K562 (cell line): ENCODE measurements at regions not wholly inside any gene's neighbourhood (a gene's known extent, or its start where the extent isn't known, plus 50 kb on each side); places are given as distances from the start of the nearest gene placed in this dataset.

ENCODE experiments used
- DDX20 ChIP-seq: fragments of 450-650 bp; IDR thresholded peaks from 2 replicates; pipeline ENCODE4 v1.6.1; 2016; ENCODE audit warnings: missing genetic modification characterization, low read depth, mild to moderate bottlenecking, missing compliant biosample characterization, moderate library complexity
- DNMT1 ChIP-seq: fragments of 450-650 bp; IDR thresholded peaks from 2 replicates; pipeline ENCODE4 v1.6.1; 2016; ENCODE audit warnings: antibody characterized with exemption, mild to moderate bottlenecking
- EP300 ChIP-seq: IDR thresholded peaks from 2 replicates; pipeline ENCODE4 v1.6.1; 2012; ENCODE audit warnings: low read length, improper control_type of control experiment
- MAZ ChIP-seq, 2 experiments: fragments of 450-650 bp in 1 of 2; sonication (generic) in 1 of 2; formaldehyde crosslinking; IDR thresholded peaks in 1 of 2; conservative IDR thresholded peaks in 1 of 2; 2 replicates each; pipeline versions ENCODE4 v1.4.0 to v1.5.0; 2020; ENCODE audit warnings: mild to moderate bottlenecking in 1 of 2, missing genetic modification reagents in 1 of 2
- MEF2A ChIP-seq: IDR thresholded peaks from 2 replicates; pipeline ENCODE4 v1.6.1; 2011; ENCODE audit warnings: low read depth, mild to moderate bottlenecking, low read length, moderate library complexity; ENCODE audit not compliant: control insufficient read depth
- NCOA1 ChIP-seq: fragments of 450-650 bp; IDR thresholded peaks from 2 replicates; pipeline ENCODE4 v1.6.1; 2016; ENCODE audit warnings: low read depth
- ZBTB1 ChIP-seq: sonication (generic); formaldehyde crosslinking; IDR thresholded peaks from 2 replicates; pipeline ENCODE4 v1.8.1; 2023; ENCODE audit warnings: missing genetic modification reagents, low read depth, mild to moderate bottlenecking, borderline replicate concordance
- ZKSCAN8 ChIP-seq: fragments of 200-800 bp; sonication (Bioruptor generic); IDR thresholded peaks from 2 replicates; pipeline ENCODE4 v1.6.1; 2016; ENCODE audit warnings: missing genetic modification characterization, missing compliant biosample characterization
- TF ChIP-seq, protein P1 (sequence below): fragments of 450-650 bp; formaldehyde crosslinking; IDR thresholded peaks from 2 replicates; pipeline ENCODE4 v1.4.0; 2022; ENCODE audit warnings: missing genetic modification characterization
- TF ChIP-seq, protein P2 (sequence below): fragments of 250-450 bp; sonication (Bioruptor Pico); IDR thresholded peaks from 2 replicates; pipeline ENCODE4 v1.5.0; 2020; ENCODE audit warnings: mild to moderate bottlenecking, borderline replicate concordance
- TF ChIP-seq, protein P3 (sequence below): sonication (generic); formaldehyde crosslinking; IDR thresholded peaks from 2 replicates; pipeline ENCODE4 v1.8.1; 2023; ENCODE audit warnings: mild to moderate bottlenecking, missing genetic modification reagents

GRCh38 chr2:176395273-176395854 is 126.1 kb downstream of the MTX2 start:
- TF ChIP-seq, protein P1, sequence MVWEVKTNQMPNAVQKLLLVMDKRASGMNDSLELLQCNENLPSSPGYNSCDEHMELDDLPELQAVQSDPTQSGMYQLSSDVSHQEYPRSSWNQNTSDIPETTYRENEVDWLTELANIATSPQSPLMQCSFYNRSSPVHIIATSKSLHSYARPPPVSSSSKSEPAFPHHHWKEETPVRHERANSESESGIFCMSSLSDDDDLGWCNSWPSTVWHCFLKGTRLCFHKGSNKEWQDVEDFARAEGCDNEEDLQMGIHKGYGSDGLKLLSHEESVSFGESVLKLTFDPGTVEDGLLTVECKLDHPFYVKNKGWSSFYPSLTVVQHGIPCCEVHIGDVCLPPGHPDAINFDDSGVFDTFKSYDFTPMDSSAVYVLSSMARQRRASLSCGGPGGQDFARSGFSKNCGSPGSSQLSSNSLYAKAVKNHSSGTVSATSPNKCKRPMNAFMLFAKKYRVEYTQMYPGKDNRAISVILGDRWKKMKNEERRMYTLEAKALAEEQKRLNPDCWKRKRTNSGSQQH (CRISPR knock-in tag): no peak
- TF ChIP-seq MEF2A: no peak
- no peak for TF ChIP-seq DDX20 (tag)
- TF ChIP-seq ZKSCAN8 (CRISPR knock-in tag): no peak
- no peak for TF ChIP-seq DNMT1
- no peak for TF ChIP-seq EP300
- TF ChIP-seq MAZ (CRISPR knock-in tag; conservative IDR thresholded peaks at IDR 0.05 in 1 of 2, IDR thresholded peaks at IDR 0.05 in 1 of 2): no peak
- no peak for TF ChIP-seq NCOA1
- TF ChIP-seq, protein P2, sequence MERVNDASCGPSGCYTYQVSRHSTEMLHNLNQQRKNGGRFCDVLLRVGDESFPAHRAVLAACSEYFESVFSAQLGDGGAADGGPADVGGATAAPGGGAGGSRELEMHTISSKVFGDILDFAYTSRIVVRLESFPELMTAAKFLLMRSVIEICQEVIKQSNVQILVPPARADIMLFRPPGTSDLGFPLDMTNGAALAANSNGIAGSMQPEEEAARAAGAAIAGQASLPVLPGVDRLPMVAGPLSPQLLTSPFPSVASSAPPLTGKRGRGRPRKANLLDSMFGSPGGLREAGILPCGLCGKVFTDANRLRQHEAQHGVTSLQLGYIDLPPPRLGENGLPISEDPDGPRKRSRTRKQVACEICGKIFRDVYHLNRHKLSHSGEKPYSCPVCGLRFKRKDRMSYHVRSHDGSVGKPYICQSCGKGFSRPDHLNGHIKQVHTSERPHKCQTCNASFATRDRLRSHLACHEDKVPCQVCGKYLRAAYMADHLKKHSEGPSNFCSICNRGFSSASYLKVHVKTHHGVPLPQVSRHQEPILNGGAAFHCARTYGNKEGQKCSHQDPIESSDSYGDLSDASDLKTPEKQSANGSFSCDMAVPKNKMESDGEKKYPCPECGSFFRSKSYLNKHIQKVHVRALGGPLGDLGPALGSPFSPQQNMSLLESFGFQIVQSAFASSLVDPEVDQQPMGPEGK (CRISPR knock-in tag): no peak
- no peak for TF ChIP-seq ZBTB1 (CRISPR knock-in tag)
- TF ChIP-seq, protein P3, sequence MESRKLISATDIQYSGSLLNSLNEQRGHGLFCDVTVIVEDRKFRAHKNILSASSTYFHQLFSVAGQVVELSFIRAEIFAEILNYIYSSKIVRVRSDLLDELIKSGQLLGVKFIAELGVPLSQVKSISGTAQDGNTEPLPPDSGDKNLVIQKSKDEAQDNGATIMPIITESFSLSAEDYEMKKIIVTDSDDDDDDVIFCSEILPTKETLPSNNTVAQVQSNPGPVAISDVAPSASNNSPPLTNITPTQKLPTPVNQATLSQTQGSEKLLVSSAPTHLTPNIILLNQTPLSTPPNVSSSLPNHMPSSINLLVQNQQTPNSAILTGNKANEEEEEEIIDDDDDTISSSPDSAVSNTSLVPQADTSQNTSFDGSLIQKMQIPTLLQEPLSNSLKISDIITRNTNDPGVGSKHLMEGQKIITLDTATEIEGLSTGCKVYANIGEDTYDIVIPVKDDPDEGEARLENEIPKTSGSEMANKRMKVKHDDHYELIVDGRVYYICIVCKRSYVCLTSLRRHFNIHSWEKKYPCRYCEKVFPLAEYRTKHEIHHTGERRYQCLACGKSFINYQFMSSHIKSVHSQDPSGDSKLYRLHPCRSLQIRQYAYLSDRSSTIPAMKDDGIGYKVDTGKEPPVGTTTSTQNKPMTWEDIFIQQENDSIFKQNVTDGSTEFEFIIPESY (CRISPR knock-in tag): no peak
